SK-N-SH (cell line): ENCODE measurements at regions not wholly inside any gene's neighbourhood (a gene's known extent, or its start where the extent isn't known, plus 50 kb on each side); places are given as distances from the start of the nearest gene placed in this dataset.

Experiments used
- CTCF ChIA-PET: fragments of 300-600, 350-600 bp; formaldehyde crosslinking; extraction: SDS; loops from one replicate; lab custom pipeline; 2021; lab: Yijun Ruan, JAX
- POLR2A ChIA-PET: fragments of 350-600 bp; sonication (Branson Sonifier 250); formaldehyde crosslinking; extraction: SDS; loops from one replicate; lab custom pipeline; 2020; ENCODE audit warnings: antibody characterized with exemption, inconsistent platforms; lab: Yijun Ruan, JAX
- DNase-seq: peaks from one replicate; pipeline ENCODE4 v3.0.0; 2012
- H2AFZ ChIP-seq: fragments of 200-600 bp; sonication (generic); 2 replicates; pipeline ENCODE4 v1.8.1; 2016; ENCODE audit warnings: antibody characterized with exemption, mild to moderate bottlenecking, low read depth
- H3F3A ChIP-seq: fragments of 200-600 bp; sonication (generic); replicated peaks from 2 replicates; pipeline ENCODE3; 2016; ENCODE audit warnings: antibody characterized with exemption, mild to moderate bottlenecking; ENCODE audit not compliant: insufficient read depth
- H3K27ac ChIP-seq, 2 experiments: fragments of 200-500 bp in 1 of 2; fragments of 200-600 bp in 1 of 2; sonication (Bioruptor generic) in 1 of 2; sonication (generic), shearing (Covaris generic) in 1 of 2; 2 replicates each; pipeline versions ENCODE4 v1.5.1 to v1.6.1; 2014 to 2016; ENCODE audit warnings: low read depth in 2 of 2, inconsistent platforms in 1 of 2, low read length in 1 of 2, mild to moderate bottlenecking in 1 of 2, mixed read lengths in 1 of 2
- H3K27me3 ChIP-seq: fragments of 200-600 bp; sonication (generic), shearing (Covaris generic); 2 replicates; pipeline ENCODE4 v1.6.1; 2016; ENCODE audit warnings: mixed run types; ENCODE audit not compliant: insufficient read depth
- H3K36me3 ChIP-seq, 2 experiments: fragments of 200-500 bp in 1 of 2; fragments of 200-600 bp in 1 of 2; sonication (Bioruptor generic) in 1 of 2; sonication (generic) in 1 of 2; replicated peaks in 1 of 2; 2 replicates each; pipeline versions ENCODE3 to v1.5.1; 2014 to 2016; ENCODE audit warnings: low read length in 1 of 2, mild to moderate bottlenecking in 1 of 2; ENCODE audit not compliant: insufficient read depth in 2 of 2, control insufficient read depth in 1 of 2
- H3K4me1 ChIP-seq, 2 experiments: fragments of 200-500 bp in 1 of 2; fragments of 200-600 bp in 1 of 2; sonication (Bioruptor generic) in 1 of 2; sonication (generic), shearing (Covaris generic) in 1 of 2; 2 replicates each; pipeline versions ENCODE4 v1.5.1 to v1.6.1; 2014 to 2016; ENCODE audit warnings: low read depth in 1 of 2, low read length in 1 of 2, mixed run types in 1 of 2; ENCODE audit not compliant: insufficient read depth in 2 of 2, control insufficient read depth in 1 of 2
- H3K4me2 ChIP-seq: fragments of 200-600 bp; sonication (generic), shearing (Covaris generic); 2 replicates; pipeline ENCODE4 v1.6.1; 2017; ENCODE audit warnings: mixed run types
- H3K4me3 ChIP-seq, 2 experiments: fragments of 200-500 bp in 1 of 2; fragments of 200-600 bp in 1 of 2; sonication (Bioruptor generic) in 1 of 2; sonication (generic), shearing (Covaris generic) in 1 of 2; 2 replicates each; pipeline versions ENCODE4 v1.5.1 to v1.8.1; 2014 to 2016; ENCODE audit warnings: low read depth in 2 of 2, inconsistent platforms in 1 of 2, low read length in 1 of 2, mild to moderate bottlenecking in 1 of 2, mixed read lengths in 1 of 2, moderate library complexity in 1 of 2
- H3K79me2 ChIP-seq: fragments of 200-600 bp; sonication (generic); 2 replicates; pipeline ENCODE4 v1.8.1; 2017; ENCODE audit warnings: mild to moderate bottlenecking; ENCODE audit not compliant: insufficient read depth
- H3K9ac ChIP-seq: fragments of 200-600 bp; sonication (generic); 2 replicates; pipeline ENCODE4 v1.6.1; 2017; ENCODE audit warnings: mixed run types
- H3K9me2 ChIP-seq: fragments of 200-600 bp; sonication (generic); 2 replicates; pipeline ENCODE4 v1.6.1; 2017; ENCODE audit warnings: mixed run types
- H3K9me3 ChIP-seq: fragments of 200-600 bp; sonication (generic); 2 replicates; pipeline ENCODE4 v1.6.1; 2017; ENCODE audit warnings: mixed run types, mild to moderate bottlenecking, moderate library complexity
- H4K20me1 ChIP-seq: fragments of 200-600 bp; sonication (generic); 2 replicates; pipeline ENCODE4 v1.6.1; 2017; ENCODE audit warnings: mild to moderate bottlenecking, mixed run types; ENCODE audit not compliant: insufficient read depth
- CHD2 ChIP-seq: fragments of 150-350 bp; IDR thresholded peaks from 2 replicates; pipeline ENCODE4 v1.6.1; 2018; ENCODE audit warnings: low read length; ENCODE audit not compliant: partially characterized antibody
- CTCF ChIP-seq: fragments of 200-600 bp; sonication (generic); IDR thresholded peaks from 2 replicates; pipeline ENCODE4 v1.6.1; 2017; ENCODE audit warnings: antibody characterized with exemption, mild to moderate bottlenecking, moderate library complexity
- EP300 ChIP-seq, 2 experiments: IDR thresholded peaks; 2 replicates each; pipeline versions ENCODE4 v1.4.0 to v1.6.1; 2012; ENCODE audit warnings: borderline replicate concordance in 1 of 2, low read depth in 1 of 2, low read length in 1 of 2
- FOSL2 ChIP-seq: IDR thresholded peaks from 2 replicates; pipeline ENCODE4 v1.4.0; 2012; ENCODE audit warnings: low read depth, mild to moderate bottlenecking, moderate library complexity, borderline replicate concordance
- FOXJ3 ChIP-seq: sonication (generic); formaldehyde crosslinking; IDR thresholded peaks from 2 replicates; pipeline ENCODE4 v1.5.1; 2020; ENCODE audit warnings: mild to moderate bottlenecking, missing genetic modification reagents
- FOXM1 ChIP-seq: IDR thresholded peaks from 2 replicates; pipeline ENCODE4 v1.4.0; 2012; ENCODE audit warnings: low read depth, mild to moderate bottlenecking
- MAX ChIP-seq: IDR thresholded peaks from 2 replicates; pipeline ENCODE4 v1.4.0; 2012; ENCODE audit warnings: low read depth
- MXI1 ChIP-seq: IDR thresholded peaks from 2 replicates; pipeline ENCODE4 v1.6.1; 2012; ENCODE audit warnings: mild to moderate bottlenecking, low read depth, low read length, improper control_type of control experiment
- NFIC ChIP-seq: IDR thresholded peaks from 2 replicates; pipeline ENCODE4 v1.4.0; 2012; ENCODE audit warnings: borderline replicate concordance
- NRF1 ChIP-seq: IDR thresholded peaks from 2 replicates; pipeline ENCODE4 v1.6.1; 2012; ENCODE audit warnings: low read depth, mild to moderate bottlenecking, low read length
- RAD21 ChIP-seq: IDR thresholded peaks from 2 replicates; pipeline ENCODE4 v1.6.1; 2012; ENCODE audit warnings: mild to moderate bottlenecking, low read length
- RCOR1 ChIP-seq: fragments of 150-350 bp; IDR thresholded peaks from 2 replicates; pipeline ENCODE4 v1.6.1; 2017; ENCODE audit warnings: antibody characterized with exemption, low read length
- TAF1 ChIP-seq: IDR thresholded peaks from 2 replicates; pipeline ENCODE4 v1.6.1; 2012; ENCODE audit warnings: low read depth, mild to moderate bottlenecking, low read length, moderate library complexity, borderline replicate concordance
- USF1 ChIP-seq: IDR thresholded peaks from 2 replicates; pipeline ENCODE4 v1.4.0; 2012; ENCODE audit warnings: low read depth, borderline replicate concordance
- USF2 ChIP-seq: fragments of 150-350 bp; IDR thresholded peaks from 2 replicates; pipeline ENCODE4 v1.6.1; 2017; ENCODE audit warnings: antibody characterized with exemption, low read length, low read depth, borderline replicate concordance
- ZBTB33 ChIP-seq: IDR thresholded peaks from 2 replicates; pipeline ENCODE4 v1.4.0; 2012; ENCODE audit warnings: low read depth, borderline replicate concordance
- WGBS: methylation state at CpG from one replicate; pipeline ENCODE4 v1.1.6; 2017; ENCODE audit warnings: low lambda C conversion rate; 5-methylcytosine and 5-hydroxymethylcytosine counted together

DNA sequence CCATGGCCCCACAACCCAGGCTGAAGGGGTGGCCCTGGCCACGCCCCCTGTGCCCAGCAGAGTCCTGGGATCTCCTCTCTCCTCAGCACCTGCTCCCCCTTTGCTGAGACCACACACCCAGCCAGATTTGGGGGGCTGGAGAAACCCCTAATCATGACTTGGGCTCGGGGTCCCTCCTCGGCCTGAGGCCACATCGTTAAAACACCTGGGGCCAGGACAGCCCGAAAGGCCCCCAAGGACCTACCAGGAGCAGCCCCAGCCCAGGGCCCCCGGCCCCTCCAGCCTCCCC, 116.7 kb downstream of the FAM53A start:
- no peak overlapping the region for H2AFZ ChIP-seq
- H3K79me2 ChIP-seq: no peaks in the 10 kb centered on the region
- H3K4me3 ChIP-seq: no peak overlapping the region
- no peak overlapping the region for H3K27ac ChIP-seq
- no peaks in the 10 kb centered on the region; a peak in 1 of 4 replicates for H3K4me1 ChIP-seq
- no CpG with 5 or more reads among the region's 6 CpGs for WGBS
- TF ChIP-seq USF2 (no peak), EP300 (IDR thresholded peaks at IDR 0.05; ENCODE audit: borderline replicate concordance in 1 of 2, low read depth in 1 of 2, low read length in 1 of 2) (no peak), CHD2 (no peak), NRF1 (no peak), FOSL2 (no peak), FOXJ3 (CRISPR knock-in tag) (no peak), TAF1 (no peak), RCOR1 (no peak), FOXM1 (no peak), MAX (no peak)
- no peak for DNase-seq
- H3F3A ChIP-seq: no peaks in the 10 kb centered on the region
- 0 out of 2 replicates have a peak, but pooled peaks cover 8% of the 10 kb centered on the region for H4K20me1 ChIP-seq
- H3K9me2 ChIP-seq: no peaks in the 10 kb centered on the region
- H3K4me2 ChIP-seq: no peak overlapping the region
- H3K9ac ChIP-seq: no peak overlapping the region
- peaks cover 26% of the 10 kb centered on the region for H3K27me3 ChIP-seq
- ChIA-PET CTCF (interaction anchor here (0.7 to 1.3 kb wide), 4 partner anchors 13 to 1625 kb away, joined by 3 to 4 read pairs (median 3); no protein-coding TSS in a partner anchor), POLR2A (interaction anchor here (0.6 kb wide), 1 partner anchor 793 kb away, joined by 3 read pairs; no protein-coding TSS in a partner anchor)
- H3K9me3 ChIP-seq: no peaks in the 10 kb centered on the region
- H3K36me3 ChIP-seq: no peaks in the 10 kb centered on the region

DNA sequence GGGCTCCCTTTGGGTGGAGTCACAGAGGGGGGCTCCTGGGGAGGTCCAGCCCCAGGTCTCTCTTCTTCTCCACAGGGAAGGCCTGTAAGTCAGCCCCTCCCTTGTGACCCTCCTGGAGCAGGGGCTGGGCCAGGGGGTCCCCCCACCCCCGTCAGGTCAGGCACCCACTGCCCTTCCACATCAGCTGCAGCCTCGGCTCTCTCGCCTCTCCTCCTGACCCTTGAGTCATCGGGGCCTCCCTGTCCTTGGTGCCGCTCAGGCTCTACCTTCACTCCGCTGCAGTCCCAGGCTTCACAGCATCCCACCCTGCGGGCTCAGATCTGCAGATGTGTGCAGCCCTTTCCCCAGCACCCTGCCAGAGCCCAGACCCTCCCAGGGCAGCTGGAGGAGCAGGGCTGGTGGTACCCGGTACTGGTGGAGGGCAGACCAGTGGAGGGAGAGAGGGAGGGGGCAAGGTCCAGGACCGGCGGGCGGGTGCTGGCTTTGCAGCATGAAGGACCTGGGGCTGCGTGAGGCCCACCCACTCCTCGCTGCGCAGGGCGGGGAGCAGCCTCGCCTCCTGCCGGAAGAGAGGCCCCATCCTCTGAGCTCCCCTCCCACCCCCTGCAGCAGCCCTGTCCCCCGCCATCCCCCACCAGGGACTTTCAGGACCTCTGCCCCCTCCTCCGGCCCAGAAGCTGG, 117.1 kb downstream of the FAM53A start:
- ChIA-PET POLR2A (interaction anchor here (0.6 kb wide), 1 partner anchor 793 kb away, joined by 3 read pairs; no protein-coding TSS in a partner anchor), CTCF (interaction anchor here (0.7 to 1.3 kb wide), 4 partner anchors 13 to 1626 kb away, joined by 3 to 4 read pairs (median 3); no protein-coding TSS in a partner anchor)
- no peak overlapping the region for H3K4me3 ChIP-seq
- no peak overlapping the region for H2AFZ ChIP-seq
- H3K27ac ChIP-seq: no peak overlapping the region
- 20% methylated on average over 4 of the region's 19 CpGs for WGBS
- H3K27me3 ChIP-seq: peaks cover 30% of the 10 kb centered on the region
- peak; percentile 74 for DNase-seq
- 0 out of 2 replicates have a peak, but pooled peaks cover 8% of the 10 kb centered on the region for H4K20me1 ChIP-seq
- H3K9ac ChIP-seq: no peak overlapping the region
- no peaks in the 10 kb centered on the region for H3K9me3 ChIP-seq
- H3K4me2 ChIP-seq: no peak overlapping the region
- H3K36me3 ChIP-seq: no peaks in the 10 kb centered on the region
- H3F3A ChIP-seq: no peaks in the 10 kb centered on the region
- no peaks in the 10 kb centered on the region for H3K9me2 ChIP-seq
- no peaks in the 10 kb centered on the region; a peak in 1 of 4 replicates for H3K4me1 ChIP-seq
- no peaks in the 10 kb centered on the region for H3K79me2 ChIP-seq
- TF ChIP-seq ZBTB33: no peak
- no peak for TF ChIP-seq RAD21
- TF ChIP-seq NFIC: no peak
- TF ChIP-seq MXI1: no peak
- no peak for TF ChIP-seq CTCF
- TF ChIP-seq RCOR1: no peak
- TF ChIP-seq NRF1: no peak
- TF ChIP-seq USF1: no peak
